GM19025 (cell line): ENCODE measurements at regions not wholly inside any gene's neighbourhood (a gene's known extent, or its start where the extent isn't known, plus 50 kb on each side); places are given as distances from the start of the nearest gene placed in this dataset.

ENCODE experiments used
- ATAC-seq: cut with Tn5 transposase; IDR thresholded peaks from one replicate; pipeline ENCODE4 v1.9.1; 2021; ENCODE audit warnings: mild to moderate bottlenecking, low read depth, moderate library complexity; ENCODE audit not compliant: unreplicated experiment

DNA sequence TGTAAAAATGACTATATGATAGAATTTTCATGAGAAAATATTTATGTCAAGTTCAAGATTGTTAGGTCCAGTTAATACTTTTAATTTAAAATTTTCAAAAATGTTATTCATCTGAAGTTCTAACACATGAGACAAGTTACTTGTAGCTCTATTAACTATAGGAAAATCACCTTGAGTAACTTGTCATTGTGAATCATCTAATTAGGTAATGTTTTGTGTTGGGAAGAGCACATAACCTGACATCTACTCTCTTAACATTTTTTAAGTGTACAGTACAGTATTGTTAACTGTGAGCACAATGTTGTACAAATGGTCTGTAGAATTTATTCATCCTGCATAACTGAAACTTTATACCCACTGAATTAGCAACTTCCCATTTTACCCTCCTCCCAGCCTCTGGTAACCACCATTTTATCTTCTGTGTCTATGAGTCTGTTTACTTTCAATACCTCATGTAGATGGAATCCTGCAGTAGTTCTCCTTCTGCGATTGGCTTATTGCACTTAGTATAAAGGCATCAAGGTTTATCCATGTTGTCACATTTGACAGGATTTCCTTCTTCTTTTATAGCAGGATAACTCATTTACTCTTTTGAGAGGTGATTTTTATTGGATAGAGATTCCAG lies 54.6 kb downstream of the ARL4A start:
- ATAC-seq: no peak

GRCh38 chr7:12746211-12746610 lies 58.8 kb downstream of the ARL4A start:
- ATAC-seq: no peak

GRCh38 chr7:12747687-12748306 lies 60.4 kb downstream of the ARL4A start:
- ATAC-seq: no peak

DNA sequence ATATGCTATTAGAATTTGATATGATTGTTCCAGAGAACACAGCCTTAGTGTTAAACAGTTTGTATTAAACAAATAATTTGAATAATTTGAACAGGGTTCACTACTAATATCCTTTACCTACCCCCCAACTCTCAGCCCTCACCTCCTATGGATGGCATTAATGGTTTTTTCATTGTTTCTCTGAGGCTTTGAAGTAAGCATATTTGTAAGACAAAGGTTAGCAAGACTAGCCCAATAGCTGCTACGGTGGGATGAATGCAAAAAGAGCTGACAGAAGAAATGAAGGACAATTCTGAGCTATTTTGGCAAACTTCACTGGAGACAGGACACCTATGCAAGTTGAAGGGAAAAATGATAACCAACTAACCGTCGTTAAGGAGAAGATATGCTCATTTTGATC lies 61.6 kb downstream of the ARL4A start:
- no peak for ATAC-seq

- ATAC-seq: no peak
Observed at GRCh38 chr7:12749746-12750145, 62.3 kb downstream of the ARL4A start.

DNA sequence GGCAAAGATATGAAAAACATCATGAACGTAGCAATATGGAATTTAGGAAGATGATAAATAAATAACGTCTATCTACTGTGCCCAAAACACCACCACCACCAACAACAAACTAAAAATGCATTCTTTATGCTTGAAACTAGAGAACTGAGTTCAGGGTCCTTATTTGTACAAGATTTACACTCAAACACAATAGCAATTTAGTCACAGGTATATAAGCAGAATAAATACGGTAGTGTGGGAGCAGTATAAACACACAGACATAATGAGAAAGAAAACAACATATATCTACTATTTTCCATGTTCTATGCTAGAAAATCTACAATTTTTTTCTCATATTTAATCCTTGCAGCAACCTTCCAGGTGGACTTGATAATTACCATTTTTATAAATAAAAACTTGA lies 64.3 kb downstream of the ARL4A start:
- no peak for ATAC-seq

DNA sequence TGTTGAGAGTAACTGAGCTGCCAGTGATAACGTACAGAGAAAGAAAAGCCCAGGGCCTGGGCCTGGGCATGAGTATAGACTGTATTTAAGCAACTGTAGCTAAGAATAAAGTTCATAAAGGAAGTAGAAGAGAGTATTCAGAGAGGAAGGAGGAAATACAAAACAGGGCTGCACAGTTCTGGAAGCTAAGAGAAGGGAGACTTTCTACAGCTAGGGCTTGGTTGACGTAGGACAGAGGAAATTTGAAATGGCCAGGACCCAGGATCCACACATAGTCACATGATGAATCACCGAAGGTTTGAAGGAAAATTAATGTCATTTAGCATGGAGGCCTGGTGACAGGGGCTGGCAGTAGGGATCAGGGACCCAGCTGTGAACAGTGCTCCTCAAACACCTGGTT lies 66.7 kb downstream of the ARL4A start:
- ATAC-seq: no peak

GRCh38 chr7:12756821-12757220 lies 69.4 kb downstream of the ARL4A start:
- ATAC-seq: no peak

DNA sequence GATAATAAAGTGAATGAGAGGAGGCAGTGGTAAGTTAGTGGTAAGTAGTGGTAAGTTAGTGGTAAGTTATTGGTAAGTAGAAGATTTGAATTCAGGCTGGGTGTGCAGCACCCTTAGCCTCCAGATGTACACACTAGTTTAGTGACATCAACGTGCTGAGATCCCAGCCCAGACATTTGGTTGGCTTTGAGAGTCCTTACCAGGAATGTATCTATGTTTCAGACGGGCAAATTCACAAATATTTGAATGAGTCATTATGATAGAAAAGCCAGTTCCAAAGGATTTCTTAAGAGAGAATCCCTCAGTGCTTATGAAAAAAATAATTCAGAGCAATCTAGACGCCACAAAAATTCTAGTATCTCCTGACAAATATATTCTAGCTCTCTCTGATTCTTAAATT lies 70.0 kb downstream of the ARL4A start:
- no peak for ATAC-seq

DNA sequence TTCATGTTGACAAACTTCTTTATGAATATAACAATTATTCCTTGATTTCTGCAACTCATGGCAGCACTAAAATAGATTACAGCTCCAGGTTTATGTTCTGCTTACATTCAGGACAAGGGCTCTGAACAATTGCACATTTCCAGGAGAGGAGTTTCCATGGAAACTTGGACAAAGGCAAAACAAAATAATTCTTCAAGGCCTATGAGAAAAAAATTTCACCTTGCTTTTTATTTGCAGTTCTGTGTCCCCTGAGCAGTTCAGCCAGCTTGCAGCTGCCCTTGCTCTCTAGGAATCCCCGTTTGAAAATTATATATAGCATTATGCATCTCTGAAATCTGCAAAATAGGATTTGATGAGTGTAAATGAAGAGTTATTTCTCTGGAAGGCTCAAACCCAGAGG lies 71.7 kb downstream of the ARL4A start:
- ATAC-seq: no peak

GRCh38 chr7:12761111-12761510 lies 73.7 kb downstream of the ARL4A start:
- no peak for ATAC-seq

DNA sequence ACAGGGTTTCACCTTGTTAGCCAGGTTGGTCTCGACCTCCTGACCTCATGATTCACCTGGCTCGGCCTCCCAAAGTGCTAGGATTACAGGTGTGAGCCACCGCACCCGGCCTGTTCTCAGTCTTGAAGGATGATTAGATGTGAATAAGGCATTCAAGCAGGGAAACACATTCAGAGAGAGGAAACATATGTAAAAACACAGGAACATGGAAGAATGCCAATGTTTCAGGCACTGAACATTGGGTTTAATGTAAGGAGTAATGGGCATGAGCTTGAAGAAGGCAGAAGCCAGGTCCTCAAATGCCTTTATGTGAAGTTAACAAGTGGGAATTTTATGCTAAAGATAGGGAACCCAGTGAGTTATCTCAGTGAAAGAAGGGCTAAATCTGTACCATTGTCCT lies 74.3 kb downstream of the ARL4A start:
- no peak for ATAC-seq

- no peak for ATAC-seq
Observed at GRCh38 chr7:12764458-12764891, 77.0 kb downstream of the ARL4A start.

- no peak for ATAC-seq
Observed at GRCh38 chr7:12765431-12766100, 78.1 kb downstream of the ARL4A start.

- no peak for ATAC-seq
Observed at GRCh38 chr7:12766416-12766815, 79.0 kb downstream of the ARL4A start.

DNA sequence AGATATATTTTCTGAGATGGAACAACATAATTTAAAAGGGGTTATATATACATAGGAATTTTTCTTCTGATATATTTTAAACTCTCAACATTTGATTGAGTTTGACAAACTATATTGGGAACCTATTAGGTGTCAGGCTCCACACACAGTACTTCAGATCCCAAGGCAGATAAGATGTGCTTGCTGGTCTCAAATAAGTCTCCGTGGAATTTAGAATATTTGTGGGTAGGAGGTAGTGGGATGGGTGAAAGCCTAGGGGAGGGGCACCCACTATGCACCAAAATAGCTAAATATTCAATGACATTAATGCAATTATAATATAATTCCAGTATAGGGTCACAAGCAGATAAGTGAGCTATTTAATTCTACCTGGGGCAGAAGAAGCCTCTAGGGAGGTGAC lies 81.5 kb downstream of the ARL4A start:
- ATAC-seq: no peak

- ATAC-seq: no peak
Observed at GRCh38 chr7:12769444-12769843, 82.0 kb downstream of the ARL4A start.

GRCh38 chr7:12770227-12770975 lies 83.0 kb downstream of the ARL4A start:
- ATAC-seq: no peak

DNA sequence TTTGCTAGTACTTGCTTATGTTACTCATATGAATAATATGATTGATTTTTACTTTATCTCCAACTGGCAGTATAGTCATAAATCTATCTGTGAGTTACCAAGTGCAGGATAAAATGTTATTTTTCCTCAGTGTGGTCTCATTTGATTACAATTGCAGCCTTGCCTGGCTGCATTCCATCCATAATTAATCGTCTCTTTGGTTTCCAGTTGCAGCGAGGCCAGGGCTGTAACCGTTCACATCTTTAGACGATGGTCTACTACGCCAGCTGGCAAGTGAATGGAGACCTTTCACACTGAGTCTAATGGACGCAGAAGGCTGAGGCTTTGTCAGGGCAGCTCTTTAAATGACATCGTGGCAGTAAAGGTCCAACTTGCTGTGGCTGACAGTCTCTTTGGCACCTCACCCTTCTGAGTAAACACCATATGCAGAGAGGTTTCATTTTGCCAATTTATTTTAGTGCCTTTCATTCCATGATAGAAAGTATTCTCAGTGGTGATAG lies 84.0 kb downstream of the ARL4A start:
- ATAC-seq: no peak

GRCh38 chr7:12772768-12773167 lies 85.3 kb downstream of the ARL4A start:
- ATAC-seq: no peak

DNA sequence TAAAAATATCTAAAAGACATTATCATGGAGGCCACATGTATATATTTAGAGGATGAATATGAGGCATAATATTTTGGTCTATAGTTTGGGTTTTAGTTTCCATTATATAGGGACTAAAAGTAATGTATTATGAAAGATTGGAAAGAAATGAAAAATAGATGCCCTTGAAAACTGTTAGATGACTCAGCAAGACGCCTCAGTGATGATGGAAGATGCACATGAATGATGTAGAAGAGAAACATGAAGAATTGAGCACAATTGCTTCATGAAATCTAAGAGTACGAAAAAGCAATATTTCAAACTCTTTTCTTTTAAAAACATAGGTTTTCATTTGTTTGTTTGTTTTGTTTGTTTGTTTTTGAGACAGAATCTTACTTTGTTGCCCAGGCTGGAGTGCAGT lies 89.8 kb downstream of the ARL4A start:
- no peak for ATAC-seq
